Peyer's patch (tissue), 4 donors: ENCODE measurements at regions not wholly inside any gene's neighbourhood (a gene's known extent, or its start where the extent isn't known, plus 50 kb on each side); places are given as distances from the start of the nearest gene placed in this dataset.

ENCODE experiments used
- DNase-seq, 3 donors: peaks; one replicate each; pipeline ENCODE4 v3.0.0-alpha.2; 2017 to 2019
- H3K27ac ChIP-seq, 4 donors: fragments of 200-600 bp; sonication (generic); one replicate each; pipeline ENCODE4 v1.5.1; 2016 to 2019
- H3K27me3 ChIP-seq, 2 donors: fragments of 200-600 bp; sonication (generic); one replicate each; pipeline ENCODE4 v1.5.1; 2019
- H3K36me3 ChIP-seq, 3 donors: fragments of 200-600 bp; sonication (generic); one replicate each; pipeline ENCODE4 v1.5.1; 2016 to 2019
- H3K4me1 ChIP-seq, 4 donors: fragments of 200-600 bp; sonication (generic); one replicate each; pipeline ENCODE4 v1.5.1; 2016 to 2019
- H3K4me3 ChIP-seq, 4 donors: fragments of 200-600 bp; sonication (generic); 1 replicate in 3 of 4; 2 replicates in 1 of 4; pipeline ENCODE4 v1.5.1; 2016 to 2019; ENCODE audit warnings: mild to moderate bottlenecking in 1 of 4
- H3K9me3 ChIP-seq, 4 donors: fragments of 200-600 bp; sonication (generic); one replicate each; pipeline ENCODE4 v1.5.1; 2016 to 2019; ENCODE audit warnings: mild to moderate bottlenecking in 1 of 4
- CTCF ChIP-seq, 6 experiments: fragments of 450-650 bp in 4 of 6; fragments of 200-600 bp in 2 of 6; sonication (generic) in 1 of 6; IDR thresholded peaks; one replicate each; pipeline ENCODE4 v1.5.1; 2017 to 2019; ENCODE audit warnings: antibody characterized with exemption in 6 of 6, mild to moderate bottlenecking in 3 of 6, moderate library complexity in 1 of 6
- POLR2A ChIP-seq, 2 donors: fragments of 450-650 bp; IDR thresholded peaks; one replicate each; pipeline ENCODE4 v1.5.1; 2017; ENCODE audit warnings: antibody characterized with exemption in 2 of 2, mild to moderate bottlenecking in 2 of 2, moderate library complexity in 2 of 2

- H3K4me3 ChIP-seq: no peak overlapping the region
- H3K36me3 ChIP-seq: no peaks in the 10 kb centered on the region
- no peaks in the 10 kb centered on the region for H3K9me3 ChIP-seq
- H3K4me1 ChIP-seq: no peaks in the 10 kb centered on the region
- H3K27ac ChIP-seq: no peak overlapping the region
- no peak for DNase-seq
- TF ChIP-seq POLR2A (IDR thresholded peaks at IDR 0.05) (no peak), CTCF (IDR thresholded peaks at IDR 0.05) (no peak)
- no peaks in the 10 kb centered on the region for H3K27me3 ChIP-seq
Observed at GRCh38 chr14:38431156-38431555, 175.3 kb upstream of the CLEC14A start.

- H3K27me3 ChIP-seq: no peaks in the 10 kb centered on the region
- no peaks in the 10 kb centered on the region for H3K4me1 ChIP-seq
- H3K9me3 ChIP-seq: no peaks in the 10 kb centered on the region
- no peaks in the 10 kb centered on the region for H3K36me3 ChIP-seq
- H3K4me3 ChIP-seq: no peak overlapping the region
- no peak overlapping the region for H3K27ac ChIP-seq
- DNase-seq: no peak
- TF ChIP-seq CTCF (IDR thresholded peaks at IDR 0.05) (no peak), POLR2A (IDR thresholded peaks at IDR 0.05) (no peak)
Observed at GRCh38 chr14:38430522-38430921, 174.6 kb upstream of the CLEC14A start.

- no peaks in the 10 kb centered on the region for H3K36me3 ChIP-seq
- peaks cover 0 to 4% (median 0%) of the 10 kb centered on the region in 4 donors for H3K9me3 ChIP-seq
- no peak overlapping the region for H3K27ac ChIP-seq
- H3K27me3 ChIP-seq: no peaks in the 10 kb centered on the region
- TF ChIP-seq POLR2A (IDR thresholded peaks at IDR 0.05) (no peak), CTCF (IDR thresholded peaks at IDR 0.05) (no peak)
- H3K4me1 ChIP-seq: no peaks in the 10 kb centered on the region
- no peak overlapping the region for H3K4me3 ChIP-seq
- no peak for DNase-seq
Observed at GRCh38 chr14:38425324-38425976, 169.6 kb upstream of the CLEC14A start.

GRCh38 chr14:38420048-38420447, 164.2 kb upstream of the CLEC14A start:
- TF ChIP-seq POLR2A (IDR thresholded peaks at IDR 0.05): no peak
- TF ChIP-seq CTCF (IDR thresholded peaks at IDR 0.05): no peak
- Histone ChIP-seq H3K9me3 (peaks cover 0 to 2% (median 0%) of the 10 kb centered on the region in 4 donors), H3K4me3 (no peak overlapping the region), H3K36me3 (no peaks in the 10 kb centered on the region), H3K27me3 (no peaks in the 10 kb centered on the region), H3K27ac (no peak overlapping the region), H3K4me1 (no peaks in the 10 kb centered on the region)
- no peak for DNase-seq

- TF ChIP-seq CTCF (IDR thresholded peaks at IDR 0.05) (no peak), POLR2A (IDR thresholded peaks at IDR 0.05) (no peak)
- H3K36me3 ChIP-seq: no peaks in the 10 kb centered on the region
- no peak for DNase-seq
- H3K27me3 ChIP-seq: no peaks in the 10 kb centered on the region
- no peaks in the 10 kb centered on the region for H3K9me3 ChIP-seq
- H3K27ac ChIP-seq: no peak overlapping the region
- H3K4me1 ChIP-seq: no peaks in the 10 kb centered on the region
- H3K4me3 ChIP-seq: no peak overlapping the region
Observed at GRCh38 chr14:38419579-38419978, 163.7 kb upstream of the CLEC14A start.

GRCh38 chr14:38412654-38413053, 156.8 kb upstream of the CLEC14A start:
- no peaks in the 10 kb centered on the region for H3K36me3 ChIP-seq
- no peak overlapping the region for H3K27ac ChIP-seq
- DNase-seq: no peak
- H3K4me1 ChIP-seq: no peaks in the 10 kb centered on the region
- H3K9me3 ChIP-seq: no peaks in the 10 kb centered on the region
- H3K4me3 ChIP-seq: no peak overlapping the region
- no peaks in the 10 kb centered on the region for H3K27me3 ChIP-seq
- no peak for TF ChIP-seq CTCF (IDR thresholded peaks at IDR 0.05)
- TF ChIP-seq POLR2A (IDR thresholded peaks at IDR 0.05): no peak
